ENCODE measurements at regions not wholly inside any gene's neighbourhood (a gene's known extent, or its start where the extent isn't known, plus 50 kb on each side); places are given as distances from the start of the nearest gene placed in this dataset.

GRCh38 chr2:56460508-56460907 lies 276.7 kb downstream of the CCDC85A start:
- no peak for TF ChIP-seq EZH2phosphoT487 (IDR thresholded peaks at IDR 0.05; ENCODE audit: insufficient read depth, low read depth)
- TF ChIP-seq EZH2 (IDR thresholded peaks at IDR 0.05; ENCODE audit: insufficient read depth, poor library complexity, severe bottlenecking) = no peak

All from GM23248 (cell line).